ENCODE measurements at regions not wholly inside any gene's neighbourhood (a gene's known extent, or its start where the extent isn't known, plus 50 kb on each side); places are given as distances from the start of the nearest gene placed in this dataset.

DNA sequence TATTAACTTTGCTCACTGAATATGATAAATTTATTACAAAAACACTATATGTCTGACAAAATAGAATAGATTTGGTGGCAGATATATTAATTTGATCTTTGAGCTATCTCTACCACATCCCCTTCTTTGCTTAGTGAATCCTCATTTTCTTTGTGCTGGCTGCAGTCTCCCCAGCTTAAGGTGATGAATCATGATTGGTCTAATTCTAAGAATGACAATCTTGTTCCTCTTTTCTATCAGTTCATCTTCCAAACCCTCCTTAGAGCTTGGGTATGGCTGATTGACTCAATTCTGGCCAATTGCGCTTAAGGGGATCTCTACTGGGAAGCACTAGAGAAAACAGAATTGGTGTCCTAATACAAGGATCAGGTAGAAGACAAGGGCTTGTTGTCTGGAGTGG is 309.6 kb upstream of the GOLIM4 start:
- TF ChIP-seq, protein P1, sequence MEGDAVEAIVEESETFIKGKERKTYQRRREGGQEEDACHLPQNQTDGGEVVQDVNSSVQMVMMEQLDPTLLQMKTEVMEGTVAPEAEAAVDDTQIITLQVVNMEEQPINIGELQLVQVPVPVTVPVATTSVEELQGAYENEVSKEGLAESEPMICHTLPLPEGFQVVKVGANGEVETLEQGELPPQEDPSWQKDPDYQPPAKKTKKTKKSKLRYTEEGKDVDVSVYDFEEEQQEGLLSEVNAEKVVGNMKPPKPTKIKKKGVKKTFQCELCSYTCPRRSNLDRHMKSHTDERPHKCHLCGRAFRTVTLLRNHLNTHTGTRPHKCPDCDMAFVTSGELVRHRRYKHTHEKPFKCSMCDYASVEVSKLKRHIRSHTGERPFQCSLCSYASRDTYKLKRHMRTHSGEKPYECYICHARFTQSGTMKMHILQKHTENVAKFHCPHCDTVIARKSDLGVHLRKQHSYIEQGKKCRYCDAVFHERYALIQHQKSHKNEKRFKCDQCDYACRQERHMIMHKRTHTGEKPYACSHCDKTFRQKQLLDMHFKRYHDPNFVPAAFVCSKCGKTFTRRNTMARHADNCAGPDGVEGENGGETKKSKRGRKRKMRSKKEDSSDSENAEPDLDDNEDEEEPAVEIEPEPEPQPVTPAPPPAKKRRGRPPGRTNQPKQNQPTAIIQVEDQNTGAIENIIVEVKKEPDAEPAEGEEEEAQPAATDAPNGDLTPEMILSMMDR (IDR thresholded peaks at IDR 0.05; ENCODE audit: insufficient read depth, low read length): no peak
- TF ChIP-seq REST (IDR thresholded peaks at IDR 0.05; ENCODE audit: insufficient replicate concordance, low read depth): no peak

Data from HL-60 (cell line).